GM12873 (cell line): ENCODE measurements at regions not wholly inside any gene's neighbourhood (a gene's known extent, or its start where the extent isn't known, plus 50 kb on each side); places are given as distances from the start of the nearest gene placed in this dataset.

Experiments used
- TF ChIP-seq, protein P1 (sequence below): IDR thresholded peaks from 2 replicates; pipeline ENCODE4 v1.5.1; 2012; ENCODE audit warnings: low read depth, mild to moderate bottlenecking, moderate library complexity, low read length, control low read depth; ENCODE audit not compliant: insufficient read depth; ENCODE audit errors: missing control alignments

GRCh38 chr14:104395276-104395675 is 184.3 kb upstream of the C14orf180 start:
- TF ChIP-seq, protein P1, sequence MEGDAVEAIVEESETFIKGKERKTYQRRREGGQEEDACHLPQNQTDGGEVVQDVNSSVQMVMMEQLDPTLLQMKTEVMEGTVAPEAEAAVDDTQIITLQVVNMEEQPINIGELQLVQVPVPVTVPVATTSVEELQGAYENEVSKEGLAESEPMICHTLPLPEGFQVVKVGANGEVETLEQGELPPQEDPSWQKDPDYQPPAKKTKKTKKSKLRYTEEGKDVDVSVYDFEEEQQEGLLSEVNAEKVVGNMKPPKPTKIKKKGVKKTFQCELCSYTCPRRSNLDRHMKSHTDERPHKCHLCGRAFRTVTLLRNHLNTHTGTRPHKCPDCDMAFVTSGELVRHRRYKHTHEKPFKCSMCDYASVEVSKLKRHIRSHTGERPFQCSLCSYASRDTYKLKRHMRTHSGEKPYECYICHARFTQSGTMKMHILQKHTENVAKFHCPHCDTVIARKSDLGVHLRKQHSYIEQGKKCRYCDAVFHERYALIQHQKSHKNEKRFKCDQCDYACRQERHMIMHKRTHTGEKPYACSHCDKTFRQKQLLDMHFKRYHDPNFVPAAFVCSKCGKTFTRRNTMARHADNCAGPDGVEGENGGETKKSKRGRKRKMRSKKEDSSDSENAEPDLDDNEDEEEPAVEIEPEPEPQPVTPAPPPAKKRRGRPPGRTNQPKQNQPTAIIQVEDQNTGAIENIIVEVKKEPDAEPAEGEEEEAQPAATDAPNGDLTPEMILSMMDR: no peak

DNA sequence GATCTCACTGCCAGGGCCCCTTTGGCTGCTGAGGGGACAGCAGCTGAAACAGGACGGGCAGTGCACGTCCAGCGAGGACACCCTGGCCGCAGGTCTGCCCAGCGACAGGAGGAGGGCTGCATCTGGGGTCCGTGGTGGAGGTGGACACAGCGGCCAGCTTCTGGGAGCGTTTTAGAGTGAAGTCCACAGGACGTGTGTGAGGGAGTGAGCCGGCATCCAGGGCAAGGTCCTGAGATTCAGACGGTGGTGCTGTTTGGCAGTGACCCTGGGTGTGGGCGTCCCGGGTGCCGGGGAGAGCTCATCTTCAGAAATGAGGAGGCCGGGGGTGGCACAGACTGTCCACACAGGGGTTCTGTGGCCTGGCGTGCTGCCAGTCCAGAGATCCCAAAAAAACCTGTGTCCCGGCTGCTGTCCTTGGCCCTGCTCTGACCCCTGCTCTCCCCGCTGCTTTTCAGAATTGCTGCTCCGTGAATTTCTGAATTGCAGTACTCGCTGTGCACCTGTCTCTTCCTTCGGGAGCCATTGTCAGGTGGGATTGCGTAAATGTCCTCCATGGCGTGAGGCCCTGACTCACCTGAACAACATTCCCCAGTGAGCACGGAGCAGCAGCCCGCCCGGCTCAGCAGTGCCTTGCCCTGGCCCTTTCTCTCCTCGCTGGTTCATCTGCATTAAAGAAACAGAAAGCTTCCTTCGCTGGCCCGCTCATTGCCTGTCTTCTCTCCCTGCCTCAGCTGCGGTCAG is 183.5 kb upstream of the C14orf180 start:
- TF ChIP-seq, protein P1: no peak

GRCh38 chr14:104396682-104397470 is 182.7 kb upstream of the C14orf180 start:
- TF ChIP-seq, protein P1: no peak

DNA sequence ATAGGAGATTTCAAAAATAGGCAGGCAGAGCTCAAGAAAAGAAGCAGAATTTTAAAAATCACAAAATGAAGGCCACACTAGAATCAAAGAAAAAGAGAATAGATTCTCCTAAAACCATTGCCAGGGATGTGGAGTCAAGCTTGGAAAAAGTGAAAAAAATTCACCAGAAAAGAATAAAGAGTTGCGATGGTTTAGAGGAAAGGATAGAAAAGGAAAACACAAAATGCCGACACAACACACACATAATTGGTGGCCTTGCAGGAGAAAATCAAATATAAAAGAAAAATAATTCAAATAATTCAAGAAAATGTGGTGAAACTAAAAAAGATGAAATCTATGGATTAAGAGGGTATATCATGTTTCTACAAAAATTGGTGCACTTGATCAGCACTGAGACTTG is 181.6 kb upstream of the C14orf180 start:
- TF ChIP-seq, protein P1: no peak

DNA sequence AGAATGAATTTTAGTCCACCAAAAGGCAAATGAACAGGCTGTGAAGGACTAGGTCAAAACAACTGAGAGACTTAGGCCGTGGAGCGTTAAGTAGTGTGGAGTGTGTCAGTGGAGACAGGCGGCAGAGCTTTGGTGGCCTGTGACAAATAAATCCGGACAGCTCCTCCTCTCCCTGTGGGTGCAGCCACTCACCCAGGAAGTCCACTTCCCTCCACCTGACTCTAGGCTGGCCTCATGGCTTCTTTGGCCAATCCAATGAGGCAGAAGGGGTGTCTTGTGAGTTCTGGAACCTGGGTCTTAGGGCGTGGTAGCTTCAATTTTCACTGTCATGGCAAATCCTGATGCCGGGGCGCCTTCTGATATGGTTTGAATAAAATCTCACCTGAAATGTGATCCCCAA is 180.9 kb upstream of the C14orf180 start:
- TF ChIP-seq, protein P1: no peak

DNA sequence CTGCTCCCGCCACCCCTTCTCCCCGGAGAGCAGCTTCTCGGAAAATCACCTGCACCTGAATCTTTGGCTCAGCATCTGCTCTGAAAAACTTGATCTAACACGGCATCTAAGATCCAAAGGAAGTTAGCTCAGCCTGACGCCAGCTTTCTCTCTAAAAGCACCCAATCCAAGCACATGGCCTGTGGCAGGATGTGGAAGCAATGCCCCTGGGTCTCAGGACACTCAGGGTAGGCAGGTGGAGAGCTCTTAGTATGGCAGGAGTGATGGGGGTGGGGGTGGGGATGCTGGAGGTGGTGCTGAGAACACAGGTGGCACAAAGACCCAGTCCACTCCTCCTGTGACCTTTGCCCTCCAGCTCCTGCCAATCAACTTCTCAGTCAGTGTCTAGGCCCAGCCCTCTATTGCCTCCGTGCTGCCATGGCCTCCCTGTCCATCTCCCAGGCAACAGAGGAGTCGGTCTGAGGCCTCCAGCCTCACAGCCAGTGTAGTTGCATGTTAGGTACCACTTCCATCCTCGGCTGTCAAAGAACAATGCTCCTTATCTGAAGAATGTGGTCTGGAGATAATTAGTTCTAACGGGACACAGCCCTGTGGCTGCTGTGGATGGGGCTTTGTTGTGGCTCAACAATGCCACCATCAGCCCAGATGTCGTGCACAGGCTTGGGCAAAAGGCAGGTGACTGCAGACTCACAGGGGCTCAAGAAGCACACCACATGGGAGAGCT is 180.0 kb upstream of the C14orf180 start:
- TF ChIP-seq, protein P1: no peak

DNA sequence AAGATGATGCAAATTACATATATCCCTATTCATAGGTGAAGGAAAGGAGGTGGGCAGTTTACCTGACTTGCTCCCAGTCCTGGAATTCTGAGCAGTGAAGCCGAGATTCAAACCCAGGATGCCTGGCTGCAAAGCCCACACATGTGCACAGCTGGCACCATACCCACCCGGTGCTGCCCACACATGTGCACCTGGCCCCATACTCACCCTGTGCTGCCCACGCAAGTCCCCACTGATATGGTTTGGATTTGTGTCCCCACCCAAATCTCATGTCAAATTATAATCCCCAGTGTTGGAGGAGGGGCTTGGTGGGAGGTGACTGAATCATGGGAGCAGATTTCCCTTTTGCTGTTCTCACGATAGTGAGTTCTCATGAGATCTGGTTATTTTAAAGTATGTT is 179.2 kb upstream of the C14orf180 start:
- TF ChIP-seq, protein P1: no peak
